GM18519 (cell line): ENCODE measurements at regions not wholly inside any gene's neighbourhood (a gene's known extent, or its start where the extent isn't known, plus 50 kb on each side); places are given as distances from the start of the nearest gene placed in this dataset.
"Not testable (repeated sequence)": the region's sequence is repeated elsewhere in the genome, so short reads cannot be mapped to it uniquely, and the experiment has no call there.

Experiments used
- ATAC-seq: cut with Tn5 transposase; IDR thresholded peaks from one replicate; pipeline ENCODE4 v1.9.1; 2021; ENCODE audit warnings: mild to moderate bottlenecking, moderate library complexity; ENCODE audit not compliant: unreplicated experiment, low FRiP score

- no peak for ATAC-seq
These were observed 91.1 kb upstream of the CARD11 start for GRCh38 chr7:3134745-3135144.

GRCh38 chr7:3135626-3136025 lies 92.0 kb upstream of the CARD11 start:
- ATAC-seq = no peak

GRCh38 chr7:3138206-3138605 lies 94.5 kb upstream of the CARD11 start:
- no peak for ATAC-seq

- ATAC-seq = no peak
These were observed 95.3 kb upstream of the CARD11 start for GRCh38 chr7:3138997-3139396.

- no peak for ATAC-seq
These were observed 97.2 kb upstream of the CARD11 start for GRCh38 chr7:3140834-3141233.

- no peak for ATAC-seq
These were observed 97.7 kb upstream of the CARD11 start for GRCh38 chr7:3141326-3141725.

GRCh38 chr7:3143869-3144775 lies 100.5 kb upstream of the CARD11 start:
- ATAC-seq = no peak

- ATAC-seq = not testable (repeated sequence)
These were observed 101.1 kb upstream of the CARD11 start for GRCh38 chr7:3144776-3145125.

- ATAC-seq = no peak
These were observed 103.0 kb upstream of the CARD11 start for GRCh38 chr7:3146571-3147226.

- not testable (repeated sequence) for ATAC-seq
These were observed 104.8 kb upstream of the CARD11 start for GRCh38 chr7:3148471-3148870.

- ATAC-seq = no peak
These were observed 105.7 kb upstream of the CARD11 start for GRCh38 chr7:3149231-3149995.

- ATAC-seq = no peak
These were observed 106.4 kb upstream of the CARD11 start for GRCh38 chr7:3150027-3150426.

GRCh38 chr7:3151784-3152183 lies 108.1 kb upstream of the CARD11 start:
- ATAC-seq = no peak

GRCh38 chr7:3152714-3153113 lies 109.0 kb upstream of the CARD11 start:
- no peak for ATAC-seq

GRCh38 chr7:3153118-3153517 lies 109.5 kb upstream of the CARD11 start:
- ATAC-seq = no peak

- ATAC-seq = no peak
These were observed 110.7 kb upstream of the CARD11 start for GRCh38 chr7:3154317-3154716.

GRCh38 chr7:3154881-3155494 lies 111.3 kb upstream of the CARD11 start:
- ATAC-seq = peak; percentile 51

- no peak for ATAC-seq
These were observed 112.8 kb upstream of the CARD11 start for GRCh38 chr7:3156508-3156907.

- ATAC-seq = no peak
These were observed 114.1 kb upstream of the CARD11 start for GRCh38 chr7:3157566-3158287.

- no peak for ATAC-seq
These were observed 114.7 kb upstream of the CARD11 start for GRCh38 chr7:3158341-3158760.
